Activated CD8-positive, alpha-beta T cell treated with anti-CD3 and anti-CD28 coated beads for 36 hours (primary cell): ENCODE measurements at regions not wholly inside any gene's neighbourhood (a gene's known extent, or its start where the extent isn't known, plus 50 kb on each side); places are given as distances from the start of the nearest gene placed in this dataset.
"Not testable (repeated sequence)": the region's sequence is repeated elsewhere in the genome, so short reads cannot be mapped to it uniquely, and the experiment has no call there.

ENCODE experiments used
- ATAC-seq: fragments of 200-7000 bp; cut with Tn5 transposase; one replicate; pipeline ENCODE4 v1.10.0; 2021; ENCODE audit warnings: mild to moderate bottlenecking, moderate library complexity
- CTCF ChIA-PET: fragments of 350-600 bp; sonication (Branson Sonifier 250); formaldehyde crosslinking; loops from one replicate; lab custom pipeline; 2021; ENCODE audit warnings: antibody characterized with exemption; lab: Charles Lee
- POLR2A ChIA-PET: fragments of 350-600 bp; sonication (Branson Sonifier 250); formaldehyde crosslinking; loops from one replicate; lab custom pipeline; 2021; ENCODE audit warnings: antibody characterized with exemption; lab: Charles Lee
- DNase-seq: peaks from one replicate; pipeline ENCODE4 v3.0.0-alpha.2; 2020
- H3K27ac Mint-ChIP-seq: one replicate; pipeline ENCODE4 v1.8.0; 2021; ENCODE audit warnings: mild to moderate bottlenecking, mixed read lengths
- H3K27me3 Mint-ChIP-seq: one replicate; pipeline ENCODE4 v1.8.0; 2021; ENCODE audit warnings: mixed read lengths
- H3K36me3 Mint-ChIP-seq: one replicate; pipeline ENCODE4 v1.8.0; 2021; ENCODE audit warnings: low read depth, mixed read lengths
- H3K4me1 Mint-ChIP-seq: one replicate; pipeline ENCODE4 v1.8.0; 2021; ENCODE audit warnings: low read depth, mixed read lengths
- H3K4me3 Mint-ChIP-seq: one replicate; pipeline ENCODE4 v1.8.0; 2021; ENCODE audit warnings: mild to moderate bottlenecking, moderate library complexity, mixed read lengths
- H3K9me3 Mint-ChIP-seq: one replicate; pipeline ENCODE4 v1.8.0; 2021; ENCODE audit warnings: mixed read lengths
- CTCF ChIP-seq: fragments of 200-600 bp; IDR thresholded peaks from one replicate; pipeline ENCODE4 v1.8.0; 2022; ENCODE audit warnings: antibody characterized with exemption, mild to moderate bottlenecking
- intact Hi-C: fragments of 100-400 bp; cut with micrococcal nuclease; formaldehyde crosslinking; loops from one replicate; pipeline ENCODE4 v1.10.0; 2022

GRCh38 chr15:54772663-54773062, 424.1 kb downstream of the RSL24D1 start:
- H3K4me1 Mint-ChIP-seq, result no peaks in the 10 kb centered on the region

GRCh38 chr15:54749461-54749860, 447.3 kb downstream of the RSL24D1 start:
- CTCF ChIA-PET, H3K27ac Mint-ChIP-seq, H3K4me3 Mint-ChIP-seq, H3K36me3 Mint-ChIP-seq, intact Hi-C loops, H3K4me1 Mint-ChIP-seq, H3K9me3 Mint-ChIP-seq, ATAC-seq, H3K27me3 Mint-ChIP-seq, POLR2A ChIA-PET, DNase-seq: not testable (repeated sequence)

More at GRCh38 chr15:54772663-54773062, 424.1 kb downstream of the RSL24D1 start:
- intact Hi-C loops, result no loop called here
- no peak overlapping the region for H3K4me3 Mint-ChIP-seq
- CTCF ChIA-PET, result no interaction called here
- peaks cover 2% of the 10 kb centered on the region for H3K27me3 Mint-ChIP-seq
- ATAC-seq (no peak), DNase-seq (no peak)
- no peaks in the 10 kb centered on the region for H3K9me3 Mint-ChIP-seq
- POLR2A ChIA-PET, result no interaction called here
- TF ChIP-seq CTCF, result no peak
- H3K36me3 Mint-ChIP-seq, result no peaks in the 10 kb centered on the region
- H3K27ac Mint-ChIP-seq, result no peak overlapping the region

GRCh38 chr15:54722342-54722986, 474.3 kb downstream of the RSL24D1 start:
- peaks cover 15% of the 10 kb centered on the region for H3K9me3 Mint-ChIP-seq
- ChIA-PET CTCF (no interaction called here), POLR2A (no interaction called here)
- intact Hi-C loops, result no loop called here
- no peaks in the 10 kb centered on the region for H3K36me3 Mint-ChIP-seq
- DNase-seq (no peak), ATAC-seq (no peak)
- H3K4me1 Mint-ChIP-seq, result no peaks in the 10 kb centered on the region
- no peaks in the 10 kb centered on the region for H3K27me3 Mint-ChIP-seq
- TF ChIP-seq CTCF, result no peak
- no peak overlapping the region for H3K27ac Mint-ChIP-seq
- H3K4me3 Mint-ChIP-seq, result no peak overlapping the region

GRCh38 chr15:54719325-54719724, 477.4 kb downstream of the RSL24D1 start:
- CTCF ChIA-PET, result no interaction called here
- Mint-ChIP-seq H3K36me3 (no peaks in the 10 kb centered on the region), H3K9me3 (peaks cover 15% of the 10 kb centered on the region), H3K27me3 (no peaks in the 10 kb centered on the region), H3K4me3 (no peak overlapping the region), H3K4me1 (no peaks in the 10 kb centered on the region), H3K27ac (no peak overlapping the region)
- DNase-seq, result no peak
- ATAC-seq, result no peak
- POLR2A ChIA-PET, result no interaction called here
- intact Hi-C loops, result no loop called here
- TF ChIP-seq CTCF, result no peak

GRCh38 chr15:54707805-54708752, 488.7 kb downstream of the RSL24D1 start:
- DNase-seq (no peak), ATAC-seq (no peak)
- H3K4me3 Mint-ChIP-seq, result no peak overlapping the region
- H3K4me1 Mint-ChIP-seq, result no peaks in the 10 kb centered on the region
- intact Hi-C loops, result no loop called here
- no peak overlapping the region for H3K27ac Mint-ChIP-seq
- peaks cover 3% of the 10 kb centered on the region for H3K9me3 Mint-ChIP-seq
- TF ChIP-seq CTCF, result no peak
- no peaks in the 10 kb centered on the region for H3K36me3 Mint-ChIP-seq
- no peaks in the 10 kb centered on the region for H3K27me3 Mint-ChIP-seq
- ChIA-PET POLR2A (no interaction called here), CTCF (no interaction called here)
